HFF-Myc (cell line): ENCODE measurements at regions not wholly inside any gene's neighbourhood (a gene's known extent, or its start where the extent isn't known, plus 50 kb on each side); places are given as distances from the start of the nearest gene placed in this dataset.

Source experiments
- DNase-seq: peaks from one replicate; pipeline ENCODE4 v3.0.0-alpha.2; 2011; ENCODE audit warnings: low read depth; ENCODE audit errors: extremely low read depth
- H3K4me3 ChIP-seq: replicated peaks from 2 replicates; pipeline ENCODE4 v1.5.1; 2011; ENCODE audit warnings: low read depth, mild to moderate bottlenecking, control low read depth, low read length
- TF ChIP-seq, protein P1 (sequence below): IDR thresholded peaks from 2 replicates; pipeline ENCODE4 v1.5.1; 2012; ENCODE audit warnings: mild to moderate bottlenecking, low read depth, low read length, control low read depth; ENCODE audit errors: missing control alignments

DNA sequence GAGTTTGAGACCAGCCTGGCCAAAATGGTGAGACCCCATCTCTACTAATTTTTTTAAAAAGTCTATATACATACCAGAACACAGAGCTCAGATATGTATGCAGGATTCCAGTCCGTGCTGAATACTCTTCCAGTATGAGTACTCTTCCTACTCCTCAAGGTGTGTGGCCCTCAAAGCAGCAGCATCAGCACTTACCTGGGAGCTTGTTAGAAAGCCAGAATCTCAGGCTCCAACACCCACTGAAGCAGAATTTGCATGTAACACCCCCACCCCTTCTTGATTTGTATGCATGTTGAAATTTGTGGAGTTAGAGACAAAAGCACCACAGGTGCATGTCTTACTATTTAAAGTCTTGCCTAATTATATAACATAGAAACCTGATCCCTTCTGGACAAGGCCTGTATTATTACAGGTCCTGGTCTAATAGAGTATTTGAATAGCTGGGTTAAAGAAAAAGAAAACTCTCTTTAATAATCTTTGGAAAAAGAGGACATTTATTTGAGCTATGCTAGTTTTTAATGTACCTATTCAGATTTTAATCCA is 50.3 kb upstream of the NFE2L2 start:
- H3K4me3 ChIP-seq, result no peak overlapping the region
- TF ChIP-seq, protein P1, sequence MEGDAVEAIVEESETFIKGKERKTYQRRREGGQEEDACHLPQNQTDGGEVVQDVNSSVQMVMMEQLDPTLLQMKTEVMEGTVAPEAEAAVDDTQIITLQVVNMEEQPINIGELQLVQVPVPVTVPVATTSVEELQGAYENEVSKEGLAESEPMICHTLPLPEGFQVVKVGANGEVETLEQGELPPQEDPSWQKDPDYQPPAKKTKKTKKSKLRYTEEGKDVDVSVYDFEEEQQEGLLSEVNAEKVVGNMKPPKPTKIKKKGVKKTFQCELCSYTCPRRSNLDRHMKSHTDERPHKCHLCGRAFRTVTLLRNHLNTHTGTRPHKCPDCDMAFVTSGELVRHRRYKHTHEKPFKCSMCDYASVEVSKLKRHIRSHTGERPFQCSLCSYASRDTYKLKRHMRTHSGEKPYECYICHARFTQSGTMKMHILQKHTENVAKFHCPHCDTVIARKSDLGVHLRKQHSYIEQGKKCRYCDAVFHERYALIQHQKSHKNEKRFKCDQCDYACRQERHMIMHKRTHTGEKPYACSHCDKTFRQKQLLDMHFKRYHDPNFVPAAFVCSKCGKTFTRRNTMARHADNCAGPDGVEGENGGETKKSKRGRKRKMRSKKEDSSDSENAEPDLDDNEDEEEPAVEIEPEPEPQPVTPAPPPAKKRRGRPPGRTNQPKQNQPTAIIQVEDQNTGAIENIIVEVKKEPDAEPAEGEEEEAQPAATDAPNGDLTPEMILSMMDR, result no peak
- DNase-seq, result no peak

DNA sequence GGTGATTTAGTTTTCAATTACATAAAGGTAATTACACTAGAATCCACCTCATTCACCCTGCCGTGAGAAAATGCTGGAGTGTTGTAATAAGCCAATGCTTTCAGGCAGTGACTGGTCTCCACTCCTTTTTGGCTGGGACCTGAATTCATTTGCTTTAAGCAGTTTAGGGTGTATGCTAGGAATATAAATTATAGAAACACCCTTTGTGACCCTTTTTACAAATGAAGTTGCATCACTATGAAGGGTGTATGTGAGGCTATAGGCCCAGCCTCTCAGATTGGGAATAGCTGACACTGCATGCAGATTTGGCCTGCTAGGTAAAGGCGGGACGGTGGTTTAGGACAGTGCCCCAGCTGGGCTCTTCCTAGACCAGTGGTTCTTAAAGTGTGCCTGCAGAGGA is 50.8 kb upstream of the NFE2L2 start:
- TF ChIP-seq, protein P1, result no peak
- DNase-seq, result no peak
- H3K4me3 ChIP-seq, result no peak overlapping the region

DNA sequence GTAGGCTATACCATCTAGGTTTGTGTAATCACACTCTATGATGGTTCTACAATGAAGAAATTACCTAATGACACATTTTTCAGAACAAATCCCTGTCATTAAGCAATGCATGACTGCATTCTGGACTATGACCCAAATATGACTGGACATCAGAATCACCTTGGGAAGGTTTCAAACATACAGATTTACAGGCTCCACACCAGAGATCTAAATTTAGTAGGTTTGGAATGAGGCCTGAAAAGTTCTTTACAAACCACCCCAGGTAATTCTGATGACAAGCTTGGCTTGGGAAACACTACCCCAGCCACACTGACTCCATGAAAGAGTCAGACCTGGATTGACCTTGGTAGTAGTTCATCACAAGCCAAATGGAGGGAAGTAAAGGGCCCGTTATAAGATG is 52.2 kb upstream of the NFE2L2 start:
- no peak overlapping the region for H3K4me3 ChIP-seq
- no peak for DNase-seq
- TF ChIP-seq, protein P1, result no peak

DNA sequence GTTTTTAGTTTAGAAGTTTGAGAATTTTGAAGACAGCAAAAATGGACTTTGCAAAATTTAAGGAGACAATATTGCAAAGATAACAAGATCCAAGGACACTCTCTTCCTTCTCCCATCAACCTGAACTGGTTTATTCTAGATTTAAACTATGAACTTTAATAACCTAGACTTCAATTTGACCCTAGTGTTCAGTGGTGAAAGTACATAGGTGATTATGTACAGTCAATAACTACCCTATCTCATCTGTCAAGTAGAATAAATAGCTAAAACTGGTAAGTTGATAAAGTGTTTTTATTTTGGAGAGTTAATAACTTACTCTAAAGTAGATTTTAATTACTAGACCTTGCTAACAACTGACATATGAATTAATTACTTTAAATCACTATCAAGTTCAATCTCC is 52.9 kb upstream of the NFE2L2 start:
- TF ChIP-seq, protein P1, result no peak
- no peak for DNase-seq
- no peak overlapping the region for H3K4me3 ChIP-seq

DNA sequence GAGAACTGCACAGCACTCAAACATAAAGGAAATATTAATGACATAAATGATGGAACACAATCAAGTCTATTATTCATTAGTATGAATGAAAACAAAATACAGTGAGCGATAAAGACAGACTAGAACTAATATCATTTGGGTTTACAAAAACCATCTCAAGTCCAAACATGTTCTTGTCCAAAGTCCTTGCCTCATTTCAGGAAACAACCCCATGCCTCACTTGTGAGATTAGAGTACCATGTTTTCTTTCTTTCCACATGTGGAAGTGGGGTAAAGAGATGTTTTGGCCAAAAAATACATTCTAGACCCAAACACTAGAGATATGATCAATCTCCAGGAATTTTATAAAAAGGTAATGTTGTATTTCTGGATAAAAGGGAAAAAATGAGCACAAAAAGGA is 53.3 kb upstream of the NFE2L2 start:
- TF ChIP-seq, protein P1, result no peak
- no peak overlapping the region for H3K4me3 ChIP-seq
- no peak for DNase-seq

DNA sequence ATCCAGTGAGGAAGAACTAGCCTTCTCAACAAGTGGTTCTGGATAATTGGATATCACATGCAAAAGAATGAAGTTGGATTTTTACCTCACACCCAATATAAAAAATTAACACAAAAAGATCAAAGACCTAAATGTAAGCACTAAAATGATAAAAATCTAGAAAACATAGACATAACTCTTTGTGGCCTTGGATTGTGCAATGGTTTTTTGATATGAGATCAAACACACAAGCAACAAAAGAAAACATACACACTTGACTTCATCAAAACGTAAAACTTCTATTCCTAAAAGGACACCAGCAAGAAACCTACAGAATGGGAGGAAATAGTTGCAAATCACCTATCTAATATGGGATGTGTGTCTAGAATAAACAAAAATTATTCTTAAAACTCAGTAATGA is 54.1 kb upstream of the NFE2L2 start:
- no peak for DNase-seq
- no peak overlapping the region for H3K4me3 ChIP-seq

More for the DNA sequence above, 54.1 kb upstream of the NFE2L2 start:
- TF ChIP-seq, protein P1, result no peak
